Brain microvascular endothelial cell (primary cell): ENCODE measurements at regions not wholly inside any gene's neighbourhood (a gene's known extent, or its start where the extent isn't known, plus 50 kb on each side); places are given as distances from the start of the nearest gene placed in this dataset.

ENCODE experiments used
- DNase-seq: peaks from one replicate; pipeline ENCODE4 v3.0.0-alpha.2; 2020
- H3K27ac ChIP-seq: fragments of 250-450 bp; sonication (Bioruptor Pico); 2 replicates; pipeline ENCODE4 v1.5.1; 2020; ENCODE audit warnings: mild to moderate bottlenecking, moderate library complexity
- H3K27me3 ChIP-seq: fragments of 250-450 bp; sonication (Bioruptor Pico); replicated peaks from 2 replicates; pipeline ENCODE4 v1.5.1; 2020; ENCODE audit warnings: mild to moderate bottlenecking
- H3K36me3 ChIP-seq: fragments of 250-450 bp; sonication (Bioruptor Pico); replicated peaks from 2 replicates; pipeline ENCODE4 v1.5.1; 2020; ENCODE audit warnings: mild to moderate bottlenecking
- H3K4me3 ChIP-seq: 2 replicates; pipeline ENCODE4 v1.5.1; 2011; ENCODE audit warnings: low read depth, mild to moderate bottlenecking, control low read depth, low read length, moderate library complexity
- CTCF ChIP-seq: IDR thresholded peaks from 2 replicates; pipeline ENCODE4 v1.5.1; 2011; ENCODE audit warnings: low read depth, mild to moderate bottlenecking, moderate library complexity, low read length, control low read depth, inconsistent platforms; ENCODE audit errors: missing control alignments
- in situ Hi-C: cut with HindIII; loops from 2 replicates; pipeline ENCODE4 v1.10.0; 2017; ENCODE audit warnings: low sequenced_read_pairs, low pct_ligation_motif_present

- no peak for DNase-seq
- in situ Hi-C loops = no loop called here
- no peak overlapping the region for H3K4me3 ChIP-seq
- TF ChIP-seq CTCF = no peak
- no peaks in the 10 kb centered on the region for H3K36me3 ChIP-seq
- no peaks in the 10 kb centered on the region for H3K27me3 ChIP-seq
- H3K27ac ChIP-seq = no peak overlapping the region
Measured at GRCh38 chr9:32869404-32869803, 86.1 kb downstream of the TMEM215 start.

- Histone ChIP-seq H3K27me3 (no peaks in the 10 kb centered on the region), H3K27ac (no peak overlapping the region), H3K4me3 (no peak overlapping the region), H3K36me3 (no peaks in the 10 kb centered on the region)
- DNase-seq = no peak
- in situ Hi-C loops = no loop called here
- TF ChIP-seq CTCF = no peak
Measured at GRCh38 chr9:32873131-32873530, 89.8 kb downstream of the TMEM215 start.

- no peak overlapping the region for H3K4me3 ChIP-seq
- in situ Hi-C loops = no loop called here
- no peak for DNase-seq
- TF ChIP-seq CTCF = no peak
- no peaks in the 10 kb centered on the region for H3K27me3 ChIP-seq
- no peak overlapping the region for H3K27ac ChIP-seq
- no peaks in the 10 kb centered on the region for H3K36me3 ChIP-seq
Measured at GRCh38 chr9:32873553-32873952, 90.2 kb downstream of the TMEM215 start.

- Histone ChIP-seq H3K27ac (no peak overlapping the region), H3K4me3 (no peak overlapping the region), H3K27me3 (no peaks in the 10 kb centered on the region), H3K36me3 (no peaks in the 10 kb centered on the region)
- in situ Hi-C loops = no loop called here
- no peak for TF ChIP-seq CTCF
- no peak for DNase-seq
Measured at GRCh38 chr9:32875242-32875641, 91.9 kb downstream of the TMEM215 start.

GRCh38 chr9:32875748-32876147 lies 92.4 kb downstream of the TMEM215 start:
- TF ChIP-seq CTCF = no peak
- Histone ChIP-seq H3K4me3 (no peak overlapping the region), H3K27me3 (no peaks in the 10 kb centered on the region), H3K36me3 (no peaks in the 10 kb centered on the region), H3K27ac (no peak overlapping the region)
- DNase-seq = no peak
- in situ Hi-C loops = no loop called here

- Histone ChIP-seq H3K4me3 (no peak overlapping the region), H3K36me3 (no peaks in the 10 kb centered on the region), H3K27ac (no peak overlapping the region), H3K27me3 (no peaks in the 10 kb centered on the region)
- DNase-seq = no peak
- in situ Hi-C loops = no loop called here
- TF ChIP-seq CTCF = no peak
Measured at GRCh38 chr9:32877103-32877502, 93.8 kb downstream of the TMEM215 start.
